ENCODE measurements at regions not wholly inside any gene's neighbourhood (a gene's known extent, or its start where the extent isn't known, plus 50 kb on each side); places are given as distances from the start of the nearest gene placed in this dataset.

DNA sequence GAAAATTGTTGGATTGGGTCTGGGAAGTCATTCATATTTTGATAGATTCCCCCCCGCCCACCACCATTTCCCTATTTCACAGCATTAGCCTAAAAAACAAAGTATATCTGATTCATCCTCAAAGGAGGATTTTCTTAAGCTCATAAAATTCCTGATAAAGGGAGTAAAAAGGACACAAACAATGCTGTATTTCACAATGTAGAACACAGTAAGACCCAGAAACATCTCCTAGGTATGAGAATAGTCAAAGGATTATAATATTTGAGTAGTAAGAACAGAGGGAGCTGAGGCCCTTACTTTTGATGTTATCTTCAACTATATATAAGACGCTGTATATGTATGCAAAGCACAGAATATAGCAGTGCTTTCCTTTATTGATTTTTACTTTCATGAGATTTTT is 225.3 kb downstream of the TGFB2 start:
- CTCF ChIA-PET = no interaction called here
- DNase-seq (ENCODE audit: extremely low spot score) = no peak
- TF ChIP-seq, protein P1, sequence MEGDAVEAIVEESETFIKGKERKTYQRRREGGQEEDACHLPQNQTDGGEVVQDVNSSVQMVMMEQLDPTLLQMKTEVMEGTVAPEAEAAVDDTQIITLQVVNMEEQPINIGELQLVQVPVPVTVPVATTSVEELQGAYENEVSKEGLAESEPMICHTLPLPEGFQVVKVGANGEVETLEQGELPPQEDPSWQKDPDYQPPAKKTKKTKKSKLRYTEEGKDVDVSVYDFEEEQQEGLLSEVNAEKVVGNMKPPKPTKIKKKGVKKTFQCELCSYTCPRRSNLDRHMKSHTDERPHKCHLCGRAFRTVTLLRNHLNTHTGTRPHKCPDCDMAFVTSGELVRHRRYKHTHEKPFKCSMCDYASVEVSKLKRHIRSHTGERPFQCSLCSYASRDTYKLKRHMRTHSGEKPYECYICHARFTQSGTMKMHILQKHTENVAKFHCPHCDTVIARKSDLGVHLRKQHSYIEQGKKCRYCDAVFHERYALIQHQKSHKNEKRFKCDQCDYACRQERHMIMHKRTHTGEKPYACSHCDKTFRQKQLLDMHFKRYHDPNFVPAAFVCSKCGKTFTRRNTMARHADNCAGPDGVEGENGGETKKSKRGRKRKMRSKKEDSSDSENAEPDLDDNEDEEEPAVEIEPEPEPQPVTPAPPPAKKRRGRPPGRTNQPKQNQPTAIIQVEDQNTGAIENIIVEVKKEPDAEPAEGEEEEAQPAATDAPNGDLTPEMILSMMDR (IDR thresholded peaks at IDR 0.05; ENCODE audit: control extremely low read depth, extremely low read depth, low read depth, missing control alignments) = no peak
- POLR2A ChIA-PET = no interaction called here

DNA sequence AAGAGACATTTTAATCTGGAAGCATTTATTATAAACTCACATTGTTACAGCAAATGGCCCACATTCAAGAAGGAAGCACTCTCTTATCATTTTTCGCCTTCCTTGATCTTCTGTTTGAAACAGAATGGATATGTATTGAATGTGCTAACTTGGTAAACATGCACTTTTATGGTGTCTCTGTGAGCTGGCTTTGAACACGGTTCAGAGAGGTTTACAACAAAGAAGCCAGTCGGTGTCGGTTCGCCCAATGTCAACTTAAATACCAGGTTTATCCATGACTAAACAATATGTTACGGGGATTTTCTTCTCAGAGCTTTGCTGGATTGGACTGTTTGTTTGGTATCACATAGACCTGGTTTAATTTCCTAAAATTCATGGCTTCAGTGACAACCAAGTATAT is 226.4 kb downstream of the TGFB2 start:
- TF ChIP-seq, protein P1 (IDR thresholded peaks at IDR 0.05; ENCODE audit: control extremely low read depth, extremely low read depth, low read depth, missing control alignments) = no peak
- no peak for DNase-seq (ENCODE audit: extremely low spot score)
- CTCF ChIA-PET = no interaction called here
- POLR2A ChIA-PET = no interaction called here

DNA sequence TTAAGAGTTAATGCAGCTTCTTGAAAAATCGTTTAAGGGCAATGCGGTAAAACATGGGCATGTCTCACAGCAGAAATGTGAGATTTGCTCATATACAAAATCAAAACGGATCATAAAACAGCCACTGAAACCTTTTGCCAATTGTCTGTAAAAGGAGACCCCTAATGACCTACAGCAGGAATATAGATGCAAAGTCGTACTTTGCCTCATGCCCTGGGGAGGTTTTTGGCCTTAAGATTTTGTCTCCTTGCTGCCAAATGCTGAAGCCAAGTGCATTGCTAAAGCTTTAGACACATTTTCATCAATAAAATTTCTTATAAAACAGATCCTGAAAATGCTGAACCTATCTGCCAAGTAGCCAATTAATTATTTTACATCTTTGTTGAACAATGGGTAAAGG is 226.9 kb downstream of the TGFB2 start:
- ChIA-PET POLR2A (no interaction called here), CTCF (interaction anchor here (1.4 kb wide), 1 partner anchor 9 kb away, joined by 4 read pairs; no protein-coding TSS in a partner anchor)
- TF ChIP-seq, protein P1 (IDR thresholded peaks at IDR 0.05; ENCODE audit: control extremely low read depth, extremely low read depth, low read depth, missing control alignments) = no peak
- DNase-seq (ENCODE audit: extremely low spot score) = no peak

DNA sequence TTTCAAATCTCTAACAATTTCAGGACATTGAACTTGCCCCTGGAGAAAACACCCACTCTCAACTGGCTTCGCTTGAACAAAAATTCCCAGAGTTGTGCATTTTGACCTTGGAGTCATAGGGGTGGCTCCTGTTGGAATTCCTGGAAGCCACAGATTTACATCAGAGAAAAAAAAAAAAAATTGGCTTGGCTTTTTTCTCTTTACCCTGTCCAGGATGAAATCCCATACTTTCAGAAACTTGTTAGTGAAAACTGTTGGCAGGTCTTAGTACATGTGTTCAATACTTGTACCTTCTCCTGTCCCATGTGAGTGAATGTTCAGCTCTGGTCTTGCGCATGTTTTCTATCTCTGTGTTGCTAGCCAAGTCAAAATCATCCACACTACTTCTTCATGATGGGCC is 228.8 kb downstream of the TGFB2 start:
- DNase-seq (ENCODE audit: extremely low spot score) = no peak
- ChIA-PET CTCF (no interaction called here), POLR2A (no interaction called here)
- TF ChIP-seq, protein P1 (IDR thresholded peaks at IDR 0.05; ENCODE audit: control extremely low read depth, extremely low read depth, low read depth, missing control alignments) = no peak

DNA sequence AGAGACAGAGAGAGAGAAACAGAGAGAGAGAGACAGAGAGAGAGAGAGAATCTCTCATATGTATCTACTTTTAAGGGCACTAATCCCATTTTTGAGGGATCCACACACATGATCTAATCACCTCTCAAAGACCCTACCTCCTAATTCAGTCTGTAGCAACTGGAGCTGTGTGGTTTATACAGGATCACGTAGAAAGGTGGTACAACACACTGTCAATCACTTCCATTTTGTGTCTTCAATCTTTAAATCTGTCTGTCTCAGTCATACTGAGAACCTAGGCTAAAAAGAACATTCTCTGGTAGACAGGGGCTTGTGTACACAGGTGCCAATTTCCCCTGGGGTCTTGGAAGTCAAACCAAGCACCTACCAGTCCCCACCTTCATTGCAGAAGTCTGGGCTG is 229.9 kb downstream of the TGFB2 start:
- no peak for DNase-seq (ENCODE audit: extremely low spot score)
- POLR2A ChIA-PET = no interaction called here
- TF ChIP-seq, protein P1 (IDR thresholded peaks at IDR 0.05; ENCODE audit: control extremely low read depth, extremely low read depth, low read depth, missing control alignments) = no peak
- CTCF ChIA-PET = no interaction called here

DNA sequence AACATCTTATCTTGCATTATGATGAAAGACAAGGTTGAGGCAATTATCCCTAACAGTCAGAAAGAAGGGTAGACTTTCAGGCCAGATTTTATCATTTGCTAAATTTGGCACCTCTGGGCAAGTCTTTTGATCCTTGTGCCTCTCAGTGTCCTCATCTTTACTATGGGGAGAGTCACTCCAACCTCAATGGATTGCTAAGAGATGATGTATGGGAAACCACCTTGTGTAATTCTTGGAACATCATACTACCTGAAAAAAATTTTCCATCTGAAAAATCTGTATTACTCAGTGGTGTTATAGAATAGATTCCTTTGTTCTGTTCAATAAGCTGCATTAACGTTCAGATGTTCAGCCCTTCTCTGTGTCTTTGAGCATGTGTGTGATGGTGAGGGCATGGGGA is 230.7 kb downstream of the TGFB2 start:
- TF ChIP-seq, protein P1 (IDR thresholded peaks at IDR 0.05; ENCODE audit: control extremely low read depth, extremely low read depth, low read depth, missing control alignments) = no peak
- CTCF ChIA-PET = interaction anchor here (1.0 kb wide), 1 partner anchor 13 kb away, joined by 4 read pairs; no protein-coding TSS in a partner anchor
- POLR2A ChIA-PET = no interaction called here
- no peak for DNase-seq (ENCODE audit: extremely low spot score)

DNA sequence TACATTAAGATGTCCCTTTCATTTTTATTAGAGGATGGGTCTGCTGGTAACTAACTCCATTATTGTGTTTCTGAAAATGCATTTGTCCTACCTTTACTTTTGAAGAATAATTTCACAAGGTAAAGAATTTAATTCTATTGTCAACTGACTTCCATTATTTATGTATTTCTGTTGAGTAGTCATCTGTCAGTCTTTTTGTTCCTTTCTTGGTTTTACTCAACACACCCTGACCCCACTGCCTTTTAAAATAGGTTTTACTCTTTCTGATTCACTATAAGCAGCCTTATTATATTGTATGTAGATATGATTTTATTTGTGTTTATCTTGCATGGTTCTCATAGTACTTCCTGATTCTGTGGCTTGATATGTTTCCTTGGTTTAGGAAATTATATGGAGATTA is 237.5 kb downstream of the TGFB2 start:
- CTCF ChIA-PET = interaction anchor here (1.8 kb wide), 1 partner anchor 19 kb away, joined by 5 read pairs; no protein-coding TSS in a partner anchor
- POLR2A ChIA-PET = no interaction called here
- TF ChIP-seq, protein P1 (IDR thresholded peaks at IDR 0.05; ENCODE audit: control extremely low read depth, extremely low read depth, low read depth, missing control alignments) = no peak
- no peak for DNase-seq (ENCODE audit: extremely low spot score)

All from GM10248 (cell line).